CD4-positive, alpha-beta T cell treated with Interleukin-6 at 100 ng/mL for 8 hours (primary cell): ENCODE measurements at regions not wholly inside any gene's neighbourhood (a gene's known extent, or its start where the extent isn't known, plus 50 kb on each side); places are given as distances from the start of the nearest gene placed in this dataset.

Experiments
- DNase-seq: peaks from one replicate; pipeline ENCODE4 v3.0.0-alpha.2; 2020; ENCODE audit warnings: mixed read lengths, low spot score

DNA sequence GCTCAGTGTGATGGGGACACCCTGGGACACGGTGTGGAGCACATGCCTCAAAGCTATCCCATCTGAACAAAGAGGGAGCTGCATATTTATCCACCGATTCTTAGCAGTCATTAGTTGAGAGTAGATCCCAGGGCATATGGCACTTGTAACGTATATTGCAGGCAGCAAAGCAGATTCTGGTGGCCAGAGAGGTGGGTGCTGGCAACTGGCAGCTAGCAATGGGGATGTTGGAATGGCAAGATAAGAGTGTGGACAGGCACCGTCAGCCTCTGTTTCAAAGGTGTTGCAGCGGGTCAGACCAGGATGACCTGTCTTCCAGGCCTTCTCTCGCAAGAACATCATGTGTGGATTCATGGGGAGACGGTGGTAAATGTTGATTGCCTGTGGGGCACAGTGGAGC is 54.0 kb upstream of the ADRA1D start:
- no peak for DNase-seq

- no peak for DNase-seq
These were observed 51.8 kb upstream of the ADRA1D start for GRCh38 chr20:4300921-4301320.

DNA sequence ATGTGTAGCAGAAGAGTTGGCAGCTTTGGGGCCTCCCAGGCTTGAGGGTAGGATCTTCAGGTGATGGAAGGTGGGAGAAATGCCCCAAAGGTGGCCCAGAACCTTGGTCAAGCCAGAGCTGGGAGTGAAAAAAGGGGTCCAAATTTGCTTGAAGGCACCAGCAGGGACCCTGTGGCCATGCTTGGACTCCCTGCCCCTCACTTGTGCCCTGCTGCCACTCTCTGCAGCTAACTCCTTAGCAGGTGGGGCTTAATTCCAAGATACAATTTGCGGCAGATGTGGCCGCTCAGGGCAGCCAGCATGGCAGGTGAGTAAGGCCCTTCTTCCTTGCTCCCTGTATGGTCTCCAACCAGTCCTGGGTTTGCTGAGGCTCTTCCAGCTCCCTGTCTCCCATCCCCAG is 51.3 kb upstream of the ADRA1D start:
- no peak for DNase-seq

- DNase-seq, result no peak
These were observed 50.7 kb upstream of the ADRA1D start for GRCh38 chr20:4299773-4300172.

DNA sequence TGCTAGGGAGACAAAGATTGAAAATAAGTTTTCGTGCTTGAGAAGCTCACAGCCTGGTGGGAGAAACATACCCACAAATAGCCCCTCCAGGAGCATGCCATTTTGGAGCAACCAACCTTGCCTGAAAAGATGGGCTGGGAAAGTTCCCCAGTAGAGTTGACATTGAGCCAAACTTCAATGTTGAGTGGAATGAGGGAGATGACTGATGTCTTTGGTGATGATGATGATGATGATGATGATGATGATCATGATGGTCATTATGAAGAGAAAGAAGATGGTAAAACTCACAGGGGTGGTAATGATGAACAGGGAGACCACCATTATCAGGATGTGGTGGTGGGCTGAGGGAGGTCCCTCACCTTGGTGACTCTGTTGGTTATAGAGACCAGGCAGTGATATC is 50.1 kb upstream of the ADRA1D start:
- no peak for DNase-seq
